HuH-7 (cell line): ENCODE measurements at regions not wholly inside any gene's neighbourhood (a gene's known extent, or its start where the extent isn't known, plus 50 kb on each side); places are given as distances from the start of the nearest gene placed in this dataset.
"Not testable (repeated sequence)": the region's sequence is repeated elsewhere in the genome, so short reads cannot be mapped to it uniquely, and the experiment has no call there.

Source experiments
- DNase-seq: peaks from one replicate; pipeline ENCODE4 v3.0.0; 2011; ENCODE audit warnings: low spot score

GRCh38 chr2:175872721-175873120, 129.3 kb downstream of the LNPK start:
- no peak for DNase-seq

- DNase-seq: no peak
These were observed 130.1 kb downstream of the LNPK start for GRCh38 chr2:175872005-175872348.

GRCh38 chr2:175871331-175872004, 130.6 kb downstream of the LNPK start:
- DNase-seq: no peak

GRCh38 chr2:175865716-175866115, 136.4 kb downstream of the LNPK start:
- no peak for DNase-seq

GRCh38 chr2:175864137-175864850, 137.8 kb downstream of the LNPK start:
- peak; percentile 18 for DNase-seq

GRCh38 chr2:175861958-175862357, 140.1 kb downstream of the LNPK start:
- no peak for DNase-seq

GRCh38 chr2:175855794-175856453, 146.1 kb downstream of the LNPK start:
- no peak for DNase-seq

GRCh38 chr2:175855236-175855635, 146.8 kb downstream of the LNPK start:
- DNase-seq: no peak

GRCh38 chr2:175854665-175855064, 147.4 kb downstream of the LNPK start:
- DNase-seq: no peak

- no peak for DNase-seq
These were observed 147.9 kb downstream of the LNPK start for GRCh38 chr2:175854129-175854528.

GRCh38 chr2:175853616-175853890, 148.5 kb downstream of the LNPK start:
- DNase-seq: no peak

- DNase-seq: no peak
These were observed 149.0 kb downstream of the LNPK start for GRCh38 chr2:175852879-175853615.

- no peak for DNase-seq
These were observed 154.9 kb downstream of the LNPK start for GRCh38 chr2:175847128-175847527.

- no peak for DNase-seq
These were observed 157.9 kb downstream of the LNPK start for GRCh38 chr2:175844169-175844568.

- DNase-seq: no peak
These were observed 158.4 kb downstream of the LNPK start for GRCh38 chr2:175843625-175844024.

GRCh38 chr2:175842996-175843395, 159.1 kb downstream of the LNPK start:
- no peak for DNase-seq

- DNase-seq: not testable (repeated sequence)
These were observed 161.3 kb downstream of the LNPK start for GRCh38 chr2:175840765-175841164.

GRCh38 chr2:175840256-175840655, 161.8 kb downstream of the LNPK start:
- no peak for DNase-seq

- no peak for DNase-seq
These were observed 163.1 kb downstream of the LNPK start for GRCh38 chr2:175838979-175839378.

- no peak for DNase-seq
These were observed 165.0 kb downstream of the LNPK start for GRCh38 chr2:175837046-175837445.

GRCh38 chr2:175836361-175836760, 165.7 kb downstream of the LNPK start:
- DNase-seq: no peak

- DNase-seq: no peak
These were observed 167.6 kb downstream of the LNPK start for GRCh38 chr2:175834477-175834876.

- DNase-seq: no peak
These were observed 169.2 kb downstream of the LNPK start for GRCh38 chr2:175832866-175833265.
